NCI-H2107 (cell line): ENCODE measurements at regions not wholly inside any gene's neighbourhood (a gene's known extent, or its start where the extent isn't known, plus 50 kb on each side); places are given as distances from the start of the nearest gene placed in this dataset.
"Not testable (repeated sequence)": the region's sequence is repeated elsewhere in the genome, so short reads cannot be mapped to it uniquely, and the experiment has no call there.

Experiments
- DNase-seq: peaks from one replicate; lab custom pipeline; 2025; lab: John Stamatoyannopoulos, UW

DNA sequence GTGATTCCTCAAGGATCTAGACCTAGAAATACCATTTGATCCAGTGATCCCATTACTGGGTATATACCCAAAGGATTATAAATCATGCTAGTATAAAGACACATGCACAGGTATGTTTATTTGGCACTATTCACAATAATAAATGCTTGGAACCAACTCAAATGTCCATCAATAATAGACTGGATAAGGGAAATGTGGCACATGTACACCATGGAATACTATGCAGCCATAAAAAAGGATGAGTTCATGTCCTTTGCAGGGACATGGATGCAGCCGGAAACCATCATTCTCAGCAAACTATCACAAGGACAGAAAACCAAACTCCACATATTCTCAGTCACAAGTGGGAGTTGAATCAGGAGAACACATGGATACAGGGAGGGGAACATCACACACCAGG lies 183.8 kb upstream of the ETV3 start:
- DNase-seq, result not testable (repeated sequence)

DNA sequence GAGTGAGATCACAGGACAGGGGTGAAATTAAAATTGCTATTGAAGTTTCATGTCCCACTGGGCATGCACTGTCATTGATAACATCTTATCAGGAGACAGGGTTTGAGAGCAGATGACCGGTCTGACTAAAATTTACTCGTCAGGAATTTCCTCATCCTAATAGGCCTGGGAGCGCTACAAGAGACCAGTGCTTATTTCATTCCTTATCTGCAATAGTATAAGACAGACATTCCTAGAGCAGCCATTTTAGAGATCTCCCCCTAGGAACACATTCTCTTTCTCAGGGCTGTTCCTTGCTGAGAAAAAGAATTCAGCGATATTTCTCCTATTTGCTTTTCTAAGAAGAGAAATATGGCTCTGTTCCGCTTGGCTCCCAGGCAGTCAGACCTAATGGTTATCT lies 181.4 kb upstream of the ETV3 start:
- no peak for DNase-seq

DNA sequence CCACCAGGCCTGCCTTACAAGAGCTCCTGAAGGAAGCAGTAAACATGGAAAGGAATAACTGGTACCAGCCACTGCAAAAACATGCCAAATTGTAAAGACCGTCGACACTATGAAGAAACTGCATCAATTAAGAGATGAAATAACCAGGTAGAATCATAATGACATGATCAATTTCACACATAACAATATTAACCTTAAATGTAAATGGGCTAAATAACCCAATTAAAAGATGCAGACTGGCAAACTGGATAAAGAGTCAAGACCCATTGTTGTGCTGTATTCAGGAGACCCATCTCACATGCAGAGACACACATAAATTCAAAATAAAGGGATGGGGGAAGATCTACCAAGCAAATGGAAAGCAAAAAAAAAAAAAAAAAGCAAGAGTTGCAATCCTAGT lies 179.0 kb upstream of the ETV3 start:
- DNase-seq, result not testable (repeated sequence)

DNA sequence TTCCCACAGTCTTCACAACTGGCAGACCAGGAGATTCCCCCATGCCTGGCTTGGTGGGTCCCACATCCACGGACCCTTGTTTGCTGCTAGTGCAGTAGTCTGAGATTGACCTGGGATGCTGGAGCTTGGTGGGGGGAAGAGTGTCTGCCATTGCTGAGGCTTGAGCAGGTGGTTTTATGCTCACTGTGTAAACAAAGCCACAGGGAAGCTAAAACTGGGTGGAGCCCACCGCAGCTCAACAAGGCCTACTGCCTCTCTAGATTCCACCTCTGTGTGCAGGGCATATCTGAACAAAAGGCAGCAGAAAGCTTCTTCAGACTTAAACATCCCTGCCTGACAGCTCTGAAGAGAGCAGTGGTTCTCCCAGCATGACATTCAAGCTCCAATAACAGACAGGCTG lies 177.3 kb upstream of the ETV3 start:
- no peak for DNase-seq

DNA sequence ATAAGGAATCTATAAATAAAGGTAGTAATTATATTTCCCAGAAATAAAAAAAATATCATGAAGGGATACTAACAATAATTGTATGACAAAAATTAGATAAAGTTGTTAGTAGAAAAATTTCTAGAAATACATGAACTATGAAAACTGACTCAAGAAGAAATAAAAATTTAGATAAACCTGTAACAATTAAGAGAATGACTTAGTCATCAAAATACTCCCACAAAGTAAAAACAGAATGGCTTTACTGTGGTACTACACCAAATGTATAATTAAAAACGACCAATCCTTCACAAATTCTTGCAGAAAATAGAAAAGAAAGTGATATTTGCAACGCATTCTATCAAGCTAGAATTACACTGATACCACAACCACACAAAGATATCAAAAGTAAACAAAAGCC lies 176.2 kb upstream of the ETV3 start:
- DNase-seq, result no peak

DNA sequence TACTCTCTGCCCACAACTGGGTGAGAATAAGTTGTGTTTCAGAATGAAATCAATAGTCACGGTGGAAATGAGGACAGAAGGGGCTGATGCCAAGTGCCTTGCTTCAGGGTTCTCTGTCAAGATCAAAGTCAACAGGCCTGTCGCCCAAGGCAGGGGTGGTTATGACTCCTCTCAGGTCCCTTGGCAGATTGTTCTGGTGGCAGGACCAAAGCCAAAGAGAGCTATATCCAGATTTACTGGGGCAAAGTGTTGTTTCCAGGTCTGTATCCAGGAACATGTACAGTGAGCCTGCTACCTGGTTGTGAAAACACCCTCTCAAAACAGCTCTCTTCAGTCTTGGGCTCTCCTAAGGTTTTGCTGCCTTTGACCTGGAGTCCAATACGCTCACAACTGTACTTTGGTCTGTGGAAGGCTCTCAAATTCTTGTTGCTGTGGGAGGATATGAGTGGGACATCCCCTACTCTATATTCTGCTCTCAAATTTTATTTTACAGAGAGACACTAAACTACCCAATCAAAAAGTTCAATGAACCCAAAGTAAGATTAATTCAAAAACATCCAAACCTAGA lies 175.1 kb upstream of the ETV3 start:
- DNase-seq, result no peak

DNA sequence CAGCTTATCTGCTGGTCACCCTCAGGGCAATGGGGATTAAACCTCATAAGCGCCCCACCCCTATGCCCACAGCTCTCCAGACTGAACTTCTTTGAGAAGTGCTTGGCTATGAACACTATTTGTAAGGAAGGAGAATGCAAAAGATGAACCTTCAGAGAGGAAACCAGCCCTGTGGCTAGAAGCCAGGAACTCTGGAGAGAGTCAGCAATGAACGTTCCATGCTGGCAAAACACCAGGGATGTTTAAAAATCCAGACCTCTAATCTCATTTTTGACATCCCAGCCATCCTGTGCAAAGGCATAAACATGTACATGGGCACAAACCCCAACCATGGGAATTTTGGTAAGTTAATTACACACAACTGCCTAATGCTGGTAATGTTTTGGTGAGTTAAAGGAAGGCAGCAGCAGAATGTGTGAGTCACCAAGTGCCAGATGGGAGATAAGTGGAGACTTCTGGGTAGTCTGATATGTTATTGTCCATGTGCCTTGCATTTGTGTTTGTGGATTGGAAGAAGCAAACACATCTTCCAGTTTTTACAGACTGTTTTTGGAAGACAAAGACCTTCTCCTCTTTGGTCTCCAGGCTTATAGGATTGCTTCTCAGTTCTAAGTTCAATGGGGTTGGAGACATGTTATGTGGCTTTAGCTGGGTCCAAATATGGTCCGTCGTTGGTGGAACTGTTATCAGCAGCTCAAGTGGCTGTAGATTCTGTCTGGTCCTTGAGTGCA lies 174.1 kb upstream of the ETV3 start:
- DNase-seq, result no peak

DNA sequence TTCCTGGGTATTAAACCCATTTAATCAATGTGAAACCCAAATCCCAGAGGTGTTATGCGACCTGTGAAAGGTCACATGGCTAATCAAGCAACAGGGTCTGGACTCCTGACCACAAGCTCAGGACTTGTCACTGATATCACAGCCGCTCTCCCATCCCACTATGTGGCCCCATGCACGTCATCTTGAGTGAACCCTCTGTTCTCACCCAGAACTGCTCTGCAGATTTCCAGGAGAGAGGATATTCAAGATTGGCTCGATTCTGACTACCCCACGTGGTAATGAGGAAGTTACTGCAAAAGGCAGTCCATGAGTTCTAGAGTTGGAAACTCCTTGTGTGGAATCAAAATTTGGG lies 173.5 kb upstream of the ETV3 start:
- no peak for DNase-seq

DNA sequence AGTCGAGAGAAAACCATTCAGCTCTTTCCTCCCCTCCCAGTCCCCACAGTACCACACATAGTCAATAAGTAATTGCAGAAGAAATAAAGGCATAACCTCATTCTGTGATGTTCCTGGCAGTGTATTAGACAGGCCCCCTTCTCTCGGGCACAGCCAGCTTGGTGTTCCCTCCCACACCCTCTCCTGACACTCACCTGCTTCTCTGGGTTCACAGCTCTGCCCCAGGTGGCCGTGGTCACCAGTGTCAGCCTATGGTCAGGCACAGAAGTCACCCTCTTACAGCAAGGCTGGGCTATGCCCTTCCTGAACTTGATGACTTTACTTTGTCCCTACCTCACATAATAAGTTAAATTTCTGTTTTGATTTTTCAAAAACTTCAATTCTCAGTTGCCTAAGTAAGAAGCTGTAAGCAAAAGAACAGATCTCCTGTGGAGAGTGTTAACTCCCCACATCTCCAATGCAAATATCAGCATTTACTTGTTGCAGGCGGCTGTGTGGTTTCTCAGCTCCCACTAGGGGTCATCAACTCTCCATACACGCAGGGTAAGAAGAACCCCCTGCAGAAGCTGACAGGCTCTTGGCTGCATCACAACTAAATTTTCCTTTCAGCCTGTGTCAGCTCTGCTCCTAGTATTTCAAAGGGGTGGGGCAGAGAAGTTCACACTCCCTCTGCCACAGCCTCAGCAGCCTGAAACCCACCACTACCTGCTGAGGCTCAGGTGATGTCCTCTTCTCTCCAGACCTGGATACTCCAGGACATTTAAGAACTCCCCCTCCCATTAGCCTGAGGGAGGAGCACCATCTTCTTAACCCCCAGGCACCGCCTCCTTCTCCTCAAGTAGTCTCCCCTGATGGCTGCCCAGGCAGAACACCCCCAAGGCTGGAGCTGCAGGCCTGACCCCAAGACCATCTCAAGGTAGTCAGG lies 172.9 kb upstream of the ETV3 start:
- not testable (repeated sequence) for DNase-seq

DNA sequence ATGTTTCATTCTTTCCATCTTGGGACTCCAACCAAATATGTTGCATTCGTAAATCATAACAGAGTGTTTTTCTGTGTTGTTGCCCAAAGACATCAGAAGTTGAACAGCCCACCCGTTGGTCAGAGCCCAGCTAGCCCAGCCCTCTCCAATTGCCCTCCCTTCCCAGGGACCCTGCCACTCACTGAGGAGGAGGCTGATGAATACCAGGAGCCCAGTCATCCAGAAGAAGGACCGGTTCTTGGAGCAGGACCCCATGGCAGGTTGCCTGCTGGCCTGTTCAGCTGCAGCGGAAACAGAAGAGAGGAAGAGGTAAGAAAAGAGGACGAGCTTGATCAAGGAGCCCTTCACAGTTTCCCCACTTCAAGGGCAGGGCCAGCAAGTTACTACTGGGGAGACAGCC lies 172.2 kb upstream of the ETV3 start:
- DNase-seq, result no peak

DNA sequence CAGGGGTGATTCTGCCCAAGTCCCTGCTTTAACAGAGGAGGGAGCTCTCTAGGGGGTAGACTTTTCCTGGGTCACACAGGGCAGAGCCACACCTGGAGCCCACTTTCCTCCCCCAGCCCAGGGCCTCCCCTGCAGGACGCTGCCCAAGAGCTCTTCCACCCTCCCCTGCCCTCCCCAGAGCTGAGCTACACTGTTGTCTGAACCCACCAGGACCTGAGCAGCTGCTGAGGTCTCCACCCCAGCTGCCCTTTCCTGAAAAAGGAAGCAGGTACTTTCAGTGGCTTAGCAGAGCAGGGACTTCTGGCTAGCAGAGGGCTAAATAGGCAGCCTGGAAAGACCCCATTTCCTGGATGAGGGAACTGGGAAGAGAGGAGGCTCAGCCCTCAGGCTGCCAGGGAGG lies 169.3 kb upstream of the ETV3 start:
- DNase-seq, result no peak

DNA sequence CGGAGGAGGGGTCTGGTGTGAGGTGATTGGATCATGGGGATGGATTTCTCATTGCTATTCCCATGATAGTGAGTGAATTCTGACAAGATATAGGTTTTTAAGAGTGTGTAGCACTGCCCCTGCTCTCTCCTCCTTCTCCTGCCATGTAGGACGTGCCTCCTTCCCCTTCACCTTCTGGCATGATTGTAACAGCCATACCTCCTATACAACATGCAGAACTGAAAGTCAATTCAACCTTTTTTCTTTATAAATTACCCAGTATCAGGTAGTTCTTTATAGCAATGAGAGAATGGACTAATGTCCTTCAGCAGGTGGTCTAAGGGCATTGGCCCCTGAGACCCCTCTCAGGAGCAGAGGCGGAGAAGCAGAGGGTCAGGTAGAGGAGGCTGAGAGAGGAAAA lies 168.7 kb upstream of the ETV3 start:
- DNase-seq, result no peak

DNA sequence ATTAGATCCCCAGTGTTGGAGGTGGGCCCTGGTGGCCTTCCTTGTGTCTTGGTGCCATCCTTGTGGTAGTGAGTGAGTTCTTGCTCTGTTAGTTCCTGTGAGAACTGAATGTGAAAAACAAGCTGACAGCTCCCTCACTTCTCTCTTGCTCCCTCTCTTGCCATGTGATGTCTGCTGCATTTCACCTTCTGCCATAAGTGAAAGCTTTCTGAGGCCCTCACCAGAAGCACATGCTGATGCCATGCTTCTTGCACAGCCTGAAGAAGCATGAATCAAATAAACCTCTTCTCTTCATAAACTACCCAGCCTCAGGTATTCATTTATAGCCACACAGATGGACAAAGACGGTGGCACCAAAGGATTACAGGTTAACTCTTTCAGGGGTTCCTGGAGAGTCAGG lies 166.1 kb upstream of the ETV3 start:
- DNase-seq, result no peak

DNA sequence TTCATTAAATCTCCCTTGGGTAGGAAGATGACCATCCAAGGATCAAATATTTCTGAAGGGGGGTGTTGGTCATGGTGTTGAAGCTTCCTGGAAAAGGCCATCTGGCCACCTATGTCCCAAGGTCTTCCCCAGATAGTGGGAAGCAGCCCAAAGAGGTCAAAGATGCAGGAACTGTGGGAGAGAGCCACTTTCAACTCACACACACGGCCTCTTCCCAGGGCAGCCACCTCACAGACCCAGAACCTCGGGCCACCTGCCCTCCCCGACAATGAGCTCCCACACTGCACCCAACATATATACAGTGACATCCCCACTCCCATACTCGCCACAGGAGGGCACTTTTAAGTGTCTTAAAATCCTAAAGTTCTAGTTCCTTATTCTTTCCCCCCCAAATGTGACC lies 164.5 kb upstream of the ETV3 start:
- no peak for DNase-seq

DNA sequence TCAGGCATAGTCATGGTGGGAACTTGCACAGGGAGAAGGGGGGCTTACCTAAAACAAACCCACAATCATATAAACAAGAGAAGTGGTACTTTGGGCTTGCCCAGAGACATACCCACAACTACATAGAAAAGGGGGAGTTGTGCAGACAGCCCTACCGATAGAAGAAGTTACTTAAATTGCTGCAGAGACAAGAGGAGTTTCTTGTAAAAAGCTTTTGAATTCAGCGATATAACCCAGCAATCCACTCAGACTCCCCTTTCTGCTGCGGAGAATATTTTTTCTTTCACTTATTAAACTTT lies 164.0 kb upstream of the ETV3 start:
- no peak for DNase-seq

DNA sequence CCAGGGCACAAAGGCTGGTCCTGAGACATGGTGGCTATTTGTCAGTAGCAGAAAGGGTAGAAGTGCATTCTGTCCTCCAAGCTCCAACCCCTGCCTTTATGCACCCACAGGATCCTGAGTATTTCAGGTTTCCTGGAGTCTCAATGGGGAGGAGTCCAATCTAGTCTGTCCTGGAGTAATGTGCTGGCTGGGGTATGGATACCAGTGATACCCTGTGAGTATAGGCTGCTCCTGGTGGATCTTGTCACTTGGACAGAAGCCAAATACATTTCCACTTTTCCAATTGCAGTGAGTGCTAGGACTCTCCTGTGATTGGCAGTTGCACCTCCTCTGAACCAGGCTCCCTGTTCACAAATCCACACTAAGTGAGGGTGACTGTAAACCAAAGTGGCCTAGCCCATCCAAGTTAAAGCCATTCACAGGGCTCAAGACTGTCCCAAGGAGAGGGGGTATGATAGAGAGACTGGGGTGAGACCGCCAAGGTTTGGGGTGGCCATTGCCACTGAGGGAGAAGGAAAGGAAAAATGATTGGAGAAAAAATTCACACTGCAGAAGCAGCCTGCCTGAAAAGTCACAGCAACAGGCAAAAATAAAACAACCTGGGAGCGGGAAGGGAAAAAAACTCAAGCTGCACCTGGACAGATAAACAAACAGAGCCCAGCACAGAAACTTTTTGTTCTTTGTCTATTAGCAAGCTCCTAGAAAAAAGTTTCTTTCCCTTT lies 163.4 kb upstream of the ETV3 start:
- DNase-seq, result no peak

DNA sequence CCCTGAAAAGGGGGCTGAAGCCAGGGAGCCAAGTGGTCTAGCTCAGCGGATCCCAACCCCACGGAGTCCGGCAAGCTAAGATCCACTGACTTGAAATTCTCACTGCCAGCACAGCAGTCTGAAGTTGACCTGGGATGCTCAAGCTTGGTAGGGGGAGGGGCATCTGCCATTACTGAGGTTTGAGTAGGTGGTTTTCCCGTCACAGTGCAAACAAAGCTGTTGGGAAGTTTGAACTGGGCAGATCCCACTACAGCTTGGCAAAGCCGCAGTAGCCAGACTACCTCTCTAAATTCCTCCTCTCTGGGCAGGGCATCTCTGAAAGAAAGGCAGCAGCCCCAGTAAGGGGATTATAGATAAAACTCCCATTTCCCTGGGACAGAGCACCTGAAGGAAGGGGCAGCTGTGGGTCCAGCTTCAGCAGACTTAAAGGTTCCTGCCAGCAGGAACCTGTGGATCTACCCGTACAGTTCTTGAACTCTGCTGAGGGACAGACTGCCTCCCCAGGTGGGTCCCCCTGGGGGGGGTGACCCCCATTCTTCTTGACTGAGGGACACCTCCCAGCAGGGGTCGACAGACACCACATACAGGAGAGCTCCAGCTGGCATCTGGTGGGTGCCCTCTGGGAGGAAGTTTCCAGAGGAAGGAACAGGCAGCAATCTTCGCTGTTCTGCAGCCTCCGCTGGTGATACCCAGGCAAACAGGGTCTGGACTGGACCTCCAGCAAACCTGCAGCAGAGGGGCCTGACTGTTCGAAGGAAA lies 156.4 kb upstream of the ETV3 start:
- DNase-seq, result not testable (repeated sequence)

DNA sequence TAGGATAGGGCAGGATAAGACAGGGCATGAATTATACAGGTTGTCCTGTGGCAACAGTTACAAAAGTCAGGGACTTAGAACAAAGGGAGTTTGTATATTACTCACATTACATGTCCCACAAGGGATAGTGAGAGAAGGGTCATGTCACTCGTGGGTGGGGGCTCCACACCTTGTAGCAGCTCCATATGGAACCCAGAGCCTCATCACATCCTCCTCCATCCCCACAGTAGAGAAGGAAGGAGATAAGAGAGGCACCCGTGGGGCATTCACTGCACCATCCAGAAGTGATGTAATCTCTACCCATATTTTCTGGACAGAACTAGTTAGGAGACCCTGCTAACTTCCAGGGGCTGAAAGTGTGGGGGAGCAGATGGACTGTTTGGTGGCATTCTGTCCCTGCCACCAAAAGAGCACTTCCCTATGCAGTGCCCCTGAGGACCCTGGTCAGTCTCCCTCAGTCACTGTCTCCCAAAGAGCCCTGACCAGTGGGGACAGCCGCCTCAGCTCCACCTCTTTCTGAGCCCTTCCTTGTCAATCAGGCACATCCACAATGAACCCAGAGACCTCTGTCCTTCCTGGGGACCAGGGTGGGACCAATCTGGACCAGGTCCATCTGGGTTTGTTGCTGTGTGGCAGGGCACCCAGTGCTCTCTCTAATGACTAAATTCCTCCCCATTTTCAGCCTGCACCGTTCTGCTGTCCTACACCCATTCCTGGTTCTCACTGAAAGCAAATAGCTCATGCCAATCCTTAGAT lies 154.8 kb upstream of the ETV3 start:
- DNase-seq, result no peak

DNA sequence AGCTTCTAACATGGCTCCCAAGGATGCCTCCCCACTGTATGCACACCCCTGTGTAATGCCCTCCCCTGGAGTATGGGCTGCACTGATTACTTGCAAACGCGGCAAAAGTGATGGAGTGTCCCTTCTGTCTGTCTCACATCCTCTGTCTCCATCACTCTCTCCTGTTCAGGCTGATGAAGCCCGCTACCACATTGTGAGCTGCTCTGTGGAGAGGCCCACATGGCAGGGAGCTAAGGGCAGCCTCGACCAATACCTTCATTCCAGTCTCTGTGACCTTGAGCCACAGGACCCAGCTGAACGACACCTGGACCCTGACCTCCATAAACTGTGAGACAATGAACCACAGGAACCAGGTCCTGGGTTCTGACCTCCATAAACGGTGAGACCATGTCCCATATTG lies 154.1 kb upstream of the ETV3 start:
- no peak for DNase-seq

DNA sequence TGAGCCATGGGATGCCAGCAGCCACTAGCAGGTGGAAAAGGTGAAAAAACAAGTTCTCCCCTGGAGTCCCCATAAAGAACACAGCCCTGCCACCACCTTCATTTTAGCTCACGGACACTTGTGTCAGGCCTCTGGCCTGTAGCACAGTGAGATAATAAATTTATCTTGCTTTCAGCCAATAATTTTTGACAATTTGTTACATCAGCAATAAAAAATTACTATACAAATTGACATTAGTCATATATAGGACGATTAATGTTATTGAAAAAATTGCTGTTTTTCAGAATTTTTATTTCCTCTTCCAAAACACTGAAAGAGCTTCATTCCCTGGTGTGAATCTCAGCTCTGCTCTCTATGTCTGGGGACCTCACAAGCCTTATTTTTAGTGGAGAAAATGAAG lies 152.9 kb upstream of the ETV3 start:
- no peak for DNase-seq

DNA sequence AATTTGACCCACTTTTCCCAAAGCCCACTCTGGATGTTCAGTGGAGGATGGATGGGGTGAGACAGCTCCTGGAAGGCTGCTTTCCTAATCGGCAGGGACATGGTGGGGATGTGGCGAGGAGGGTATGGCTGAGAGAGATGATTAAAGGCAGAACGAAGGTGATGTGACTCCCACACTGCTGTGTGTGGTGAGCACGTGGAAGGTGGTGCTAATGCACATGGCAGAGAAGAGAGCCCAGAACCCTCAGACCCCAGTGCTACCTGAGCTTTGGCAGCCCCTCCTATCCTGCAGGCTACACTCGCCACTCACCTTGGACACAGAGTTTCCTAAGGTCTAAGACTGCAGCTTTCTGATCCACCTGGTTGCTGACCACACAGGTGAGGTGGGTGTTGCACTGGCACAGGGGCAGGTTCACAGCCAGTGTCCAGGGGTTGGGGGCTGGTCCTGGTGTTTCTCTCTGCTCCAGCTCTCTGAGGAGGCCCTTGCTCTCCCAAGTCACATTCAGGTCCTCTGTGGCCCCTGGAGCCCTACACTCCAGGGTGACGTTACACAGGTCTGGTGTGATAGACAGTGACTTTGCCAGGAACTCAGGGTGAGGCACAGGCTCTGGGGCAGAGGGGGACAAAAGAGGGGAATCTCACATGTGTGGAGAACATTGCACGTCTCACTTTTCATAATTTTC lies 151.4 kb upstream of the ETV3 start:
- no peak for DNase-seq
